ENCODE measurements at regions not wholly inside any gene's neighbourhood (a gene's known extent, or its start where the extent isn't known, plus 50 kb on each side); places are given as distances from the start of the nearest gene placed in this dataset.
"Not testable (repeated sequence)": the region's sequence is repeated elsewhere in the genome, so short reads cannot be mapped to it uniquely, and the experiment has no call there.

GRCh38 chr11:24206511-24206910, 290.3 kb upstream of the LUZP2 start:
- no peak for DNase-seq (ENCODE audit: low read depth)
- H3K4me3 ChIP-seq (ENCODE audit: low read length) = no peak overlapping the region
- TF ChIP-seq CTCF (conservative IDR thresholded peaks at IDR 0.05; ENCODE audit: low read depth, low read length) = no peak

- no peak overlapping the region for H3K4me3 ChIP-seq (ENCODE audit: low read length)
- DNase-seq (ENCODE audit: low read depth) = no peak
- TF ChIP-seq CTCF (conservative IDR thresholded peaks at IDR 0.05; ENCODE audit: low read depth, low read length) = no peak
Observed at GRCh38 chr11:24216488-24216887, 280.4 kb upstream of the LUZP2 start.

GRCh38 chr11:24217319-24217718, 279.5 kb upstream of the LUZP2 start:
- not testable (repeated sequence) for DNase-seq (ENCODE audit: low read depth); H3K4me3 ChIP-seq (ENCODE audit: low read length)

- DNase-seq (ENCODE audit: low read depth) = no peak
- no peak overlapping the region for H3K4me3 ChIP-seq (ENCODE audit: low read length)
- TF ChIP-seq CTCF (conservative IDR thresholded peaks at IDR 0.05; ENCODE audit: low read depth, low read length) = no peak
Observed at GRCh38 chr11:24225501-24225900, 271.4 kb upstream of the LUZP2 start.

GRCh38 chr11:24226606-24227005, 270.2 kb upstream of the LUZP2 start:
- DNase-seq (ENCODE audit: low read depth) = no peak
- TF ChIP-seq CTCF (conservative IDR thresholded peaks at IDR 0.05; ENCODE audit: low read depth, low read length) = no peak
- H3K4me3 ChIP-seq (ENCODE audit: low read length) = no peak overlapping the region

- TF ChIP-seq CTCF (conservative IDR thresholded peaks at IDR 0.05; ENCODE audit: low read depth, low read length) = no peak
- no peak overlapping the region for H3K4me3 ChIP-seq (ENCODE audit: low read length)
- no peak for DNase-seq (ENCODE audit: low read depth)
Observed at GRCh38 chr11:24233041-24233440, 263.8 kb upstream of the LUZP2 start.

- H3K4me3 ChIP-seq (ENCODE audit: low read length) = no peak overlapping the region
- peak; percentile 61 for DNase-seq (ENCODE audit: low read depth)
- peak; percentile 76 for TF ChIP-seq CTCF (conservative IDR thresholded peaks at IDR 0.05; ENCODE audit: low read depth, low read length)
Observed at GRCh38 chr11:24234822-24235508, 261.9 kb upstream of the LUZP2 start.

Data from retinal pigment epithelial cell (primary cell).